Panc1 (cell line): ENCODE measurements at regions not wholly inside any gene's neighbourhood (a gene's known extent, or its start where the extent isn't known, plus 50 kb on each side); places are given as distances from the start of the nearest gene placed in this dataset.

ENCODE experiments used
- ATAC-seq: fragments of 200-7000 bp; cut with Tn5 transposase; 2 replicates; pipeline ENCODE4 v1.9.1; 2020; ENCODE audit warnings: mild to moderate bottlenecking, moderate library complexity
- BruUV-seq: library from RNA; stranded (reverse); fragments of 400-500 nt; replicated peaks from 2 replicates; lab custom pipeline; 2021; lab: Mats Ljungman, UMichigan
- CTCF ChIA-PET: fragments of 300-600 bp; sonication (Branson Sonifier 250); formaldehyde crosslinking; loops from one replicate; lab custom pipeline; 2022; ENCODE audit warnings: antibody characterized with exemption; lab: Charles Lee
- POLR2A ChIA-PET: fragments of 300-600 bp; sonication (Branson Sonifier 250); formaldehyde crosslinking; loops from one replicate; lab custom pipeline; 2022; ENCODE audit warnings: antibody characterized with exemption; lab: Charles Lee
- DNase-seq: peaks from one replicate; pipeline ENCODE4 v3.0.0-alpha.2; 2010; ENCODE audit warnings: low read depth, low spot score
- H3K27ac ChIP-seq: 2 replicates; pipeline ENCODE4 v1.5.1; 2011; ENCODE audit warnings: mild to moderate bottlenecking, low read length, inconsistent platforms
- H3K27me3 ChIP-seq: fragments of 200-500 bp; sonication (Bioruptor generic); 2 replicates; pipeline ENCODE4 v1.6.0; 2014; ENCODE audit warnings: low read length, inconsistent platforms; ENCODE audit not compliant: control insufficient read depth, insufficient read depth
- H3K36me3 ChIP-seq: fragments of 200-500 bp; sonication (Bioruptor generic); 2 replicates; pipeline ENCODE4 v1.5.1; 2014; ENCODE audit warnings: inconsistent platforms, mild to moderate bottlenecking, low read length, moderate library complexity; ENCODE audit not compliant: control insufficient read depth, insufficient read depth
- H3K4me1 ChIP-seq: 2 replicates; pipeline ENCODE4 v1.5.1; 2011; ENCODE audit warnings: inconsistent platforms, mild to moderate bottlenecking, low read length, moderate library complexity; ENCODE audit not compliant: control insufficient read depth, insufficient read depth
- H3K4me3 ChIP-seq, 2 experiments: 2 replicates each; pipeline ENCODE4 v1.5.1; 2011 to 2012; ENCODE audit warnings: low read depth in 2 of 2, low read length in 2 of 2, mild to moderate bottlenecking in 2 of 2, inconsistent platforms in 1 of 2, moderate library complexity in 1 of 2
- H3K9me3 ChIP-seq: fragments of 200-500 bp; sonication (Bioruptor generic); 2 replicates; pipeline ENCODE4 v1.5.1; 2014; ENCODE audit warnings: low read depth, mild to moderate bottlenecking, inconsistent platforms, low read length, moderate library complexity; ENCODE audit not compliant: control insufficient read depth, insufficient read depth
- CTCF ChIP-seq: fragments of 450-650 bp; IDR thresholded peaks from 2 replicates; pipeline ENCODE4 v1.5.1; 2017; ENCODE audit warnings: mild to moderate bottlenecking
- POLR2AphosphoS5 ChIP-seq: IDR thresholded peaks from 2 replicates; pipeline ENCODE4 v1.6.1; 2012; ENCODE audit warnings: mild to moderate bottlenecking, low read depth, low read length, moderate library complexity
- REST ChIP-seq, 2 experiments: IDR thresholded peaks; 2 replicates each; pipeline ENCODE4 v1.6.1; 2011 to 2012; ENCODE audit warnings: low read depth in 2 of 2, control low read depth in 1 of 2, low read length in 1 of 2, mild to moderate bottlenecking in 1 of 2, moderate library complexity in 1 of 2; ENCODE audit not compliant: insufficient read depth in 1 of 2
- SIN3A ChIP-seq: IDR thresholded peaks from 2 replicates; pipeline ENCODE4 v1.6.1; 2012; ENCODE audit warnings: low read depth, mild to moderate bottlenecking, low read length, moderate library complexity, borderline replicate concordance; ENCODE audit not compliant: insufficient read depth
- TCF7L2 ChIP-seq: IDR thresholded peaks from 2 replicates; pipeline ENCODE4 v1.6.1; 2011; ENCODE audit warnings: mild to moderate bottlenecking, low read depth, low read length, inconsistent platforms
- in situ Hi-C: cut with HindIII; loops from 2 replicates; pipeline ENCODE4 v1.10.0; 2016; ENCODE audit warnings: low sequenced_read_pairs, low pct_unique_long_range_greater_than_20kb
- intact Hi-C: fragments of 100-400 bp; cut with micrococcal nuclease; formaldehyde crosslinking; loops from one replicate; pipeline ENCODE4 v1.10.0; 2022; ENCODE audit not compliant: unreplicated experiment

GRCh38 chr1:60600532-60600931 lies 481.8 kb upstream of the NFIA start:
- POLR2A ChIA-PET: no interaction called here
- no peaks in the 10 kb centered on the region for H3K36me3 ChIP-seq
- in situ Hi-C loops: no loop called here

GRCh38 chr1:60599574-60599973 lies 482.8 kb upstream of the NFIA start:
- ATAC-seq: no peak
- no TSS peak for BruUV-seq
- CTCF ChIA-PET: no interaction called here
- DNase-seq: no peak
- TF ChIP-seq CTCF: no peak
- no peak for TF ChIP-seq REST (IDR thresholded peaks at IDR 0.05; ENCODE audit: insufficient read depth in 1 of 2, low read depth in 2 of 2, low read length in 1 of 2)
- TF ChIP-seq TCF7L2: no peak
- intact Hi-C loops: no loop called here
- no peak overlapping the region for H3K27ac ChIP-seq
- POLR2A ChIA-PET: no interaction called here
- H3K36me3 ChIP-seq: no peaks in the 10 kb centered on the region
- H3K9me3 ChIP-seq: no peaks in the 10 kb centered on the region
- H3K27me3 ChIP-seq: no peaks in the 10 kb centered on the region
- in situ Hi-C loops: no loop called here
- no peaks in the 10 kb centered on the region for H3K4me1 ChIP-seq
- H3K4me3 ChIP-seq: no peak overlapping the region

More at GRCh38 chr1:60600532-60600931, 481.8 kb upstream of the NFIA start:
- no peak for ATAC-seq
- no TSS peak for BruUV-seq
- Histone ChIP-seq H3K27ac (no peak overlapping the region), H3K4me1 (no peaks in the 10 kb centered on the region), H3K4me3 (no peak overlapping the region), H3K9me3 (no peaks in the 10 kb centered on the region), H3K27me3 (no peaks in the 10 kb centered on the region)
- DNase-seq: no peak
- TF ChIP-seq CTCF (no peak), SIN3A (no peak), REST (IDR thresholded peaks at IDR 0.05; ENCODE audit: insufficient read depth in 1 of 2, low read depth in 2 of 2, low read length in 1 of 2) (no peak), TCF7L2 (no peak), POLR2AphosphoS5 (no peak)
- CTCF ChIA-PET: no interaction called here
- intact Hi-C loops: no loop called here
